B cell (primary cell): ENCODE measurements at regions not wholly inside any gene's neighbourhood (a gene's known extent, or its start where the extent isn't known, plus 50 kb on each side); places are given as distances from the start of the nearest gene placed in this dataset.
"Not testable (repeated sequence)": the region's sequence is repeated elsewhere in the genome, so short reads cannot be mapped to it uniquely, and the experiment has no call there.

Source experiments
- ATAC-seq: fragments of 200-7000 bp; cut with Tn5 transposase; one replicate; pipeline ENCODE4 v1.10.0; 2021; ENCODE audit warnings: low read depth, mild to moderate bottlenecking, moderate number of reproducible peaks, moderate library complexity
- CTCF ChIA-PET: fragments of 350-600 bp; sonication (Branson Sonifier 250); formaldehyde crosslinking; loops from one replicate; lab custom pipeline; 2021; ENCODE audit warnings: antibody characterized with exemption, inconsistent platforms; lab: Charles Lee
- POLR2A ChIA-PET: fragments of 350-600 bp; sonication (Branson Sonifier 250); formaldehyde crosslinking; loops from one replicate; lab custom pipeline; 2021; ENCODE audit warnings: antibody characterized with exemption; lab: Charles Lee
- DNase-seq: peaks from one replicate; pipeline ENCODE4 v3.0.0; 2013
- H2AFZ ChIP-seq: 2 replicates; pipeline ENCODE4 v1.6.1; 2012; ENCODE audit warnings: mild to moderate bottlenecking, low read depth, low read length; ENCODE audit not compliant: insufficient read depth, poor library complexity, severe bottlenecking
- H3K27ac ChIP-seq, 2 donors: 1 replicate in 1 of 2; 2 replicates in 1 of 2; pipeline ENCODE4 v1.5.1; 2012 to 2013; ENCODE audit warnings: low read length in 2 of 2, mild to moderate bottlenecking in 2 of 2, moderate library complexity in 1 of 2
- H3K27me3 ChIP-seq, 4 experiments: fragments of 200-600 bp in 1 of 4; sonication (generic) in 1 of 4; replicated peaks in 1 of 4; 1 replicate in 2 of 4; 2 replicates in 2 of 4; pipeline versions ENCODE4 v1.6.1 to v1.7.0; 2013 to 2016; ENCODE audit warnings: low read length in 3 of 4, mild to moderate bottlenecking in 2 of 4, mixed read lengths in 1 of 4, moderate library complexity in 1 of 4; ENCODE audit not compliant: insufficient read depth in 4 of 4, control insufficient read depth in 3 of 4; ENCODE audit errors: control extremely low read depth in 1 of 4
- H3K36me3 ChIP-seq, 2 experiments: replicated peaks in 1 of 2; 1 replicate in 1 of 2; 2 replicates in 1 of 2; pipeline versions ENCODE4 v1.6.1 to v1.7.1; 2013; ENCODE audit warnings: low read length in 1 of 2; ENCODE audit not compliant: insufficient read depth in 2 of 2, control insufficient read depth in 1 of 2; ENCODE audit errors: control extremely low read depth in 1 of 2, extremely low read depth in 1 of 2
- H3K4me1 ChIP-seq, 2 donors: fragments of 200-600 bp in 1 of 2; sonication (generic) in 1 of 2; 1 replicate in 1 of 2; 2 replicates in 1 of 2; pipeline versions ENCODE4 v1.5.1 to v1.6.1; 2013 to 2017; ENCODE audit warnings: low read length in 2 of 2; ENCODE audit not compliant: control insufficient read depth in 2 of 2, insufficient read depth in 2 of 2
- H3K4me2 ChIP-seq: replicated peaks from 2 replicates; pipeline ENCODE3; 2012; ENCODE audit warnings: mild to moderate bottlenecking, low read depth, low read length; ENCODE audit not compliant: poor library complexity, severe bottlenecking
- H3K4me3 ChIP-seq, 5 experiments: fragments of 200-600 bp in 1 of 5; sonication (generic) in 1 of 5; 1 replicate in 3 of 5; 2 replicates in 2 of 5; pipeline versions ENCODE4 v1.5.1 to v1.7.0; 2011 to 2016; ENCODE audit warnings: low read length in 4 of 5, mild to moderate bottlenecking in 4 of 5, low read depth in 2 of 5, control low read depth in 1 of 5, moderate library complexity in 1 of 5; ENCODE audit not compliant: insufficient read depth in 1 of 5; ENCODE audit errors: control extremely low read depth in 1 of 5, extremely low read depth in 1 of 5
- H3K79me2 ChIP-seq: fragments of 200-600 bp; sonication (generic); one replicate; pipeline ENCODE4 v1.6.0; 2016; ENCODE audit warnings: low read length; ENCODE audit not compliant: control insufficient read depth, insufficient read depth
- H3K9ac ChIP-seq: fragments of 200-600 bp; sonication (generic); 2 replicates; pipeline ENCODE4 v1.6.1; 2017; ENCODE audit warnings: mild to moderate bottlenecking, low read length, moderate library complexity
- H3K9me3 ChIP-seq, 3 donors: one replicate each; pipeline versions ENCODE4 v1.6.1 to v1.7.1; 2013; ENCODE audit warnings: low read length in 2 of 3; ENCODE audit not compliant: control insufficient read depth in 2 of 3, insufficient read depth in 1 of 3; ENCODE audit errors: control extremely low read depth in 1 of 3
- H4K20me1 ChIP-seq: 2 replicates; pipeline ENCODE4 v1.6.0; 2012; ENCODE audit warnings: mild to moderate bottlenecking, low read length; ENCODE audit not compliant: insufficient read depth, control insufficient read depth, poor library complexity, severe bottlenecking
- H3K27ac Mint-ChIP-seq: one replicate; pipeline ENCODE4 v1.8.0; 2021; ENCODE audit warnings: mixed read lengths
- H3K27me3 Mint-ChIP-seq: one replicate; pipeline ENCODE4 v1.8.0; 2021; ENCODE audit warnings: mixed read lengths
- H3K4me1 Mint-ChIP-seq: one replicate; pipeline ENCODE4 v1.8.0; 2021; ENCODE audit warnings: mixed read lengths
- H3K4me3 Mint-ChIP-seq: one replicate; pipeline ENCODE4 v1.8.0; 2021; ENCODE audit warnings: mixed read lengths
- H3K9me3 Mint-ChIP-seq: one replicate; pipeline ENCODE4 v1.8.0; 2022; ENCODE audit warnings: mixed read lengths; ENCODE audit not compliant: insufficient read depth
- CTCF ChIP-seq: fragments of 200-600 bp; IDR thresholded peaks from one replicate; pipeline ENCODE4 v1.8.0; 2022; ENCODE audit warnings: antibody characterized with exemption, mild to moderate bottlenecking
- EZH2 ChIP-seq: IDR thresholded peaks from 2 replicates; pipeline ENCODE4 v1.6.1; 2012; ENCODE audit warnings: borderline replicate concordance, low read depth, mild to moderate bottlenecking, moderate library complexity, low read length; ENCODE audit not compliant: insufficient read depth, poor library complexity, severe bottlenecking
- WGBS: methylation state at CpG from one replicate; pipeline ENCODE4 v1.1.5; 2013; ENCODE audit warnings: missing lambda C conversion rate; ENCODE audit not compliant: insufficient coverage; 5-methylcytosine and 5-hydroxymethylcytosine counted together
- intact Hi-C: fragments of 100-400 bp; cut with micrococcal nuclease; formaldehyde crosslinking; loops from one replicate; pipeline ENCODE4 v1.10.0; 2022

GRCh38 chr2:123453772-123454171 lies 571.3 kb upstream of the CNTNAP5 start:
- no peak for TF ChIP-seq CTCF
- TF ChIP-seq EZH2 = no peak
- Histone ChIP-seq H3K9ac (no peak overlapping the region), H3K36me3 (no peaks in the 10 kb centered on the region), H3K4me3 (no peak overlapping the region), H3K27ac (no peak overlapping the region), H3K4me1 (no peaks in the 10 kb centered on the region), H2AFZ (no peak overlapping the region), H3K4me2 (no peak overlapping the region), H3K27me3 (no peaks in the 10 kb centered on the region), H3K79me2 (no peaks in the 10 kb centered on the region), H3K9me3 (peaks cover 0 to 2% (median 0%) of the 10 kb centered on the region in 3 donors), H4K20me1 (no peaks in the 10 kb centered on the region)
- DNase-seq = no peak
- CTCF ChIA-PET = no interaction called here
- H3K27me3 Mint-ChIP-seq = no peaks in the 10 kb centered on the region
- H3K9me3 Mint-ChIP-seq = peaks cover 12% of the 10 kb centered on the region
- WGBS = no CpG with 5 or more reads among the region's 3 CpGs
- no peak overlapping the region for H3K27ac Mint-ChIP-seq
- intact Hi-C loops = no loop called here
- H3K4me3 Mint-ChIP-seq = no peak overlapping the region
- no peak for ATAC-seq
- H3K4me1 Mint-ChIP-seq = no peaks in the 10 kb centered on the region
- POLR2A ChIA-PET = no interaction called here

DNA sequence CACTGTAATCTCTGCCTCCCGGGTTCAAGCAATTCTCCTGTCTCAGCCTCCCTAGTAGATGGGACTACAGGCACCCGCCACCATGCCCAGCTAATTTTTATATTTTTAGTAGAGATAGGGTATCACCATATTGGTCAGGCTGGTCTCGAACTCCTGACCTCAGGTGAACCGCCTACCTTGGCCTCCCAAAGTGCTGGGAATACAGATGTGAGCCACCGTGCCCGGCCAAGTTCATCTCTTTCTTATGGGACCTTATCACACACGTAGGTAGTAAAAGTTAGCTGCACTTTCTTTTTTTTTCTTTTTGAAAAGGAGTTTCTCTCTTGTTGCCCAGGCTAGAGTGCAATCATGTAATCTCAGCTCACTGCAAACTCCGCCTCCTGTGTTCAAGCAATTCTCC lies 569.9 kb upstream of the CNTNAP5 start:
- H2AFZ ChIP-seq, CTCF ChIA-PET, H3K4me1 ChIP-seq, H3K27ac Mint-ChIP-seq, intact Hi-C loops, DNase-seq, H4K20me1 ChIP-seq, H3K4me1 Mint-ChIP-seq, H3K4me3 Mint-ChIP-seq, H3K9me3 ChIP-seq, H3K36me3 ChIP-seq, H3K27me3 ChIP-seq, H3K79me2 ChIP-seq, H3K27ac ChIP-seq, H3K4me3 ChIP-seq, H3K9ac ChIP-seq, POLR2A ChIA-PET, H3K4me2 ChIP-seq, H3K27me3 Mint-ChIP-seq, ATAC-seq: not testable (repeated sequence)
- peaks cover 14% of the 10 kb centered on the region for H3K9me3 Mint-ChIP-seq
- 91% methylated on average over 5 of the region's 8 CpGs for WGBS
